ENCODE measurements at regions not wholly inside any gene's neighbourhood (a gene's known extent, or its start where the extent isn't known, plus 50 kb on each side); places are given as distances from the start of the nearest gene placed in this dataset.

DNA sequence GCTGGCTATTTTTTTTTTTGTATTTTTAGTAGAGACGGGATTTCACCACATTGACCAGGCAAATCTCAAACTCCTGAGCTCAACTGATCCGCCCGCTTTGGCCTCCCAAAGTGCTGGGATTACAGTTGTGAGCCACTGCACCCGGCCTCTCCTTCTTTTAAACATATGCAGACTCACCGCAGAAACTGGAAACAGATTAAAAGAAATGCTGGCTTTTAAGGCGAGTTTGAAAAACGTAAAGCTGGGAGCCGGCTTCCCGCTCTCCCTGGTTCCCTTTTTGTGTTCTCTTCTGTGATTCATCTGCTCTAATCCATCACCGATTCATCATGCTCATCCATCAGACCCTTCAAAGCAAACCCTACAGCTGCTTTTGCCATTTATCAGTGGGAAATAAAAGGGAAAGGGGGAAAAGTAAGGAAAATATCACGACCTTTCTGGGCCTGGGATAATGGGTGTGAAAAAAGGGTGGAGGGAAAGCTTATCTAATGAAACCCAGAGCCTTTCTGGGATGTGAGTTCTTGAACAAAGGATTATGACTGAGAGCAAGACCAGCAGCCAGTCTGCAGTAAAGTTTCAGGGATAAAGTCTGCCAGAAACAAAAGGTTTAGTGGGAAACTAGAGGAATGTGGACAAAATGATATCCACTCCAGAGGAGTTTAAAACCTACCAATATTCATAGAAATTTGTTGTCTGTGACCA, 92.3 kb upstream of the LRIG1 start:
- no peak overlapping the region for H3K27ac ChIP-seq (ENCODE audit: low read depth in 1 of 2, low read length in 2 of 2)
- H3K9me3 ChIP-seq (ENCODE audit: control insufficient read depth in 4 of 4, low read length in 3 of 4): no peaks in the 10 kb centered on the region
- no peak for DNase-seq (ENCODE audit: low spot score)
- H3K27me3 ChIP-seq (ENCODE audit: control insufficient read depth in 4 of 4, insufficient read depth in 4 of 4, low read length in 3 of 4): no peaks in the 10 kb centered on the region
- H3K9ac ChIP-seq (ENCODE audit: low read depth in 1 of 2, low read length in 2 of 2): no peak overlapping the region
- peaks cover 0 to 15% (median 5%) of the 10 kb centered on the region in 4 donors for H3K4me1 ChIP-seq (ENCODE audit: control insufficient read depth in 4 of 4, insufficient read depth in 4 of 4, low read length in 3 of 4)
- no peaks in the 10 kb centered on the region for H3K36me3 ChIP-seq (ENCODE audit: control insufficient read depth in 4 of 4, insufficient read depth in 3 of 4, low read depth in 1 of 4, low read length in 3 of 4)
- no peak for TF ChIP-seq RXRA (IDR thresholded peaks at IDR 0.05)
- TF ChIP-seq TAF1 (conservative IDR thresholded peaks at IDR 0.05): no peak
- TF ChIP-seq FOXA2 (IDR thresholded peaks at IDR 0.05): no peak
- TF ChIP-seq MAX (IDR thresholded peaks at IDR 0.05): no peak
- no peak for TF ChIP-seq YY1 (IDR thresholded peaks at IDR 0.05)
- TF ChIP-seq RAD21 (IDR thresholded peaks at IDR 0.05): no peak
- no peak for TF ChIP-seq GABPA (IDR thresholded peaks at IDR 0.05 in 1 of 2, conservative IDR thresholded peaks at IDR 0.05 in 1 of 2)
- TF ChIP-seq ZBTB33 (IDR thresholded peaks at IDR 0.05): no peak
- no peak overlapping the region for H3K4me3 ChIP-seq (ENCODE audit: low read depth in 1 of 3, low read length in 3 of 3)
- 79% methylated on average over 11 of the region's 11 CpGs for WGBS

GRCh38 chr3:66593978-66594377, 93.2 kb upstream of the LRIG1 start:
- Histone ChIP-seq H3K27ac (ENCODE audit: low read depth in 1 of 2, low read length in 2 of 2) (no peak overlapping the region), H3K9ac (ENCODE audit: low read depth in 1 of 2, low read length in 2 of 2) (no peak overlapping the region), H3K27me3 (ENCODE audit: control insufficient read depth in 4 of 4, insufficient read depth in 4 of 4, low read length in 3 of 4) (no peaks in the 10 kb centered on the region), H3K4me3 (ENCODE audit: low read depth in 1 of 3, low read length in 3 of 3) (no peak overlapping the region), H3K9me3 (ENCODE audit: control insufficient read depth in 4 of 4, low read length in 3 of 4) (no peaks in the 10 kb centered on the region), H3K4me1 (ENCODE audit: control insufficient read depth in 4 of 4, insufficient read depth in 4 of 4, low read length in 3 of 4) (peaks cover 0 to 17% (median 7%) of the 10 kb centered on the region in 4 donors), H3K36me3 (ENCODE audit: control insufficient read depth in 4 of 4, insufficient read depth in 3 of 4, low read depth in 1 of 4, low read length in 3 of 4) (no peaks in the 10 kb centered on the region)
- DNase-seq (ENCODE audit: low spot score): no peak
- TF ChIP-seq HNF4G (IDR thresholded peaks at IDR 0.05) (no peak), NR2F2 (IDR thresholded peaks at IDR 0.05) (no peak), HNF4A (conservative IDR thresholded peaks at IDR 0.05) (no peak), ZBTB33 (IDR thresholded peaks at IDR 0.05) (no peak), MAX (IDR thresholded peaks at IDR 0.05) (no peak), REST (IDR thresholded peaks at IDR 0.05) (no peak), RXRA (IDR thresholded peaks at IDR 0.05) (no peak), FOXA2 (IDR thresholded peaks at IDR 0.05) (no peak), FOXA1 (IDR thresholded peaks at IDR 0.05) (no peak), YY1 (IDR thresholded peaks at IDR 0.05) (no peak), SP1 (IDR thresholded peaks at IDR 0.05) (no peak), EGR1 (IDR thresholded peaks at IDR 0.05; ENCODE audit: low read depth in 2 of 2) (no peak), JUND (IDR thresholded peaks at IDR 0.05) (no peak), TAF1 (conservative IDR thresholded peaks at IDR 0.05) (no peak), CTCF (IDR thresholded peaks at IDR 0.05; ENCODE audit: low read depth, low read length, missing input control) (no peak), ATF3 (IDR thresholded peaks at IDR 0.05) (no peak), RAD21 (IDR thresholded peaks at IDR 0.05) (no peak), GABPA (IDR thresholded peaks at IDR 0.05 in 1 of 2, conservative IDR thresholded peaks at IDR 0.05 in 1 of 2) (no peak)
- 94% methylated on average over 1 of the region's 1 CpG for WGBS

Measured in liver (tissue), 8 donors.